H1 (cell line): ENCODE measurements at regions not wholly inside any gene's neighbourhood (a gene's known extent, or its start where the extent isn't known, plus 50 kb on each side); places are given as distances from the start of the nearest gene placed in this dataset.

ENCODE experiments used
- CTCF ChIA-PET: fragments of 300-600 bp; sonication (Branson Sonifier 250); formaldehyde crosslinking; loops from one replicate; lab custom pipeline; 2021; ENCODE audit not compliant: partially characterized antibody; lab: Charles Lee
- POLR2A ChIA-PET: fragments of 300-600 bp; sonication (Branson Sonifier 250); formaldehyde crosslinking; loops from one replicate; lab custom pipeline; 2021; ENCODE audit warnings: inconsistent platforms; ENCODE audit not compliant: partially characterized antibody; lab: Charles Lee
- DNase-seq, 2 experiments: peaks; one replicate each; pipeline versions ENCODE4 v3.0.0 to v3.0.0-alpha.2; 2010 to 2022; ENCODE audit warnings: low spot score in 2 of 2, low read depth in 1 of 2, mixed read lengths in 1 of 2
- FAIRE-seq: peaks from 2 replicates; lab custom pipeline; 2011; peaks lifted over from hg19 to GRCh38; lab: Jason Lieb, UNC
- H2AFZ ChIP-seq: 2 replicates; pipeline ENCODE4 v1.8.1; 2012; ENCODE audit warnings: low read length, inconsistent platforms
- H2AK5ac ChIP-seq: 2 replicates; pipeline ENCODE4 v1.6.1; 2013; ENCODE audit warnings: low read depth, low read length
- H2BK120ac ChIP-seq: replicated peaks from 2 replicates; pipeline ENCODE3; 2013; ENCODE audit warnings: low read depth, low read length, inconsistent platforms
- H2BK12ac ChIP-seq: 2 replicates; pipeline ENCODE4 v1.6.1; 2013; ENCODE audit warnings: low read depth, low read length
- H2BK15ac ChIP-seq: 2 replicates; pipeline ENCODE4 v1.6.1; 2013; ENCODE audit warnings: low read length
- H2BK20ac ChIP-seq: 2 replicates; pipeline ENCODE4 v1.6.1; 2013; ENCODE audit warnings: low read length
- H2BK5ac ChIP-seq: 2 replicates; pipeline ENCODE4 v1.6.1; 2013; ENCODE audit warnings: low read depth, low read length
- H3K14ac ChIP-seq: 2 replicates; pipeline ENCODE4 v1.6.1; 2013; ENCODE audit warnings: inconsistent platforms; ENCODE audit not compliant: insufficient read length
- H3K18ac ChIP-seq: 2 replicates; pipeline ENCODE4 v1.6.1; 2013; ENCODE audit warnings: low read length; ENCODE audit errors: extremely low read depth
- H3K23ac ChIP-seq: 2 replicates; pipeline ENCODE4 v1.6.1; 2013; ENCODE audit warnings: inconsistent platforms; ENCODE audit not compliant: insufficient read length
- H3K23me2 ChIP-seq: 2 replicates; pipeline ENCODE4 v1.6.1; 2013; ENCODE audit warnings: low read depth, low read length
- H3K27ac ChIP-seq: 2 replicates; pipeline ENCODE4 v1.6.1; 2011; ENCODE audit warnings: low read depth, low read length, inconsistent platforms
- H3K27me3 ChIP-seq, 4 experiments: replicated peaks in 1 of 4; 1 replicate in 1 of 4; 2 replicates in 3 of 4; pipeline versions ENCODE4 v1.6.1 to v1.8.1; 2011 to 2013; ENCODE audit warnings: low read length in 3 of 4, mild to moderate bottlenecking in 3 of 4, inconsistent platforms in 2 of 4, mixed read lengths in 2 of 4, moderate library complexity in 1 of 4; ENCODE audit not compliant: control insufficient read depth in 3 of 4, insufficient read depth in 3 of 4; ENCODE audit errors: extremely low read depth in 1 of 4
- H3K36me3 ChIP-seq, 4 experiments: 2 replicates each; pipeline versions ENCODE4 v1.6.1 to v1.8.1; 2011 to 2013; ENCODE audit warnings: mild to moderate bottlenecking in 4 of 4, low read length in 3 of 4, moderate library complexity in 2 of 4, control low read depth in 1 of 4, inconsistent platforms in 1 of 4; ENCODE audit not compliant: insufficient read depth in 4 of 4, control insufficient read depth in 2 of 4
- H3K4ac ChIP-seq: replicated peaks from 2 replicates; pipeline ENCODE3; 2013; ENCODE audit warnings: low read length, low read depth, mixed read lengths, inconsistent platforms; ENCODE audit not compliant: insufficient read length
- H3K4me1 ChIP-seq, 4 experiments: replicated peaks in 1 of 4; 1 replicate in 1 of 4; 2 replicates in 3 of 4; pipeline versions ENCODE4 v1.6.1 to v1.8.1; 2011 to 2013; ENCODE audit warnings: low read length in 3 of 4, inconsistent platforms in 2 of 4, mixed read lengths in 1 of 4; ENCODE audit not compliant: insufficient read depth in 4 of 4, control insufficient read depth in 3 of 4
- H3K4me2 ChIP-seq, 2 experiments: 2 replicates each; pipeline versions ENCODE4 v1.6.1 to v1.8.1; 2011 to 2013; ENCODE audit warnings: low read depth in 2 of 2, low read length in 2 of 2, control low read depth in 1 of 2, inconsistent platforms in 1 of 2, mild to moderate bottlenecking in 1 of 2; ENCODE audit not compliant: insufficient read depth in 1 of 2
- H3K4me3 ChIP-seq, 4 experiments: fragments of 200-600, 300-600 bp in 1 of 4; sonication (generic), shearing (Covaris generic), sonication (Bioruptor Twin) in 1 of 4; 2 replicates each; pipeline versions ENCODE4 v1.5.1 to v1.8.1; 2011 to 2016; ENCODE audit warnings: low read length in 4 of 4, low read depth in 3 of 4, control low read depth in 2 of 4, inconsistent platforms in 2 of 4, mild to moderate bottlenecking in 2 of 4, mixed read lengths in 1 of 4, moderate library complexity in 1 of 4; ENCODE audit not compliant: insufficient read depth in 2 of 4; ENCODE audit errors: extremely low read depth in 1 of 4
- H3K56ac ChIP-seq: replicated peaks from 2 replicates; pipeline ENCODE3; 2013; ENCODE audit warnings: low read depth, mild to moderate bottlenecking, mixed read lengths, low read length, inconsistent platforms; ENCODE audit not compliant: insufficient read length
- H3K79me1 ChIP-seq: 2 replicates; pipeline ENCODE4 v1.6.1; 2013; ENCODE audit warnings: low read depth, low read length, control low read depth
- H3K79me2 ChIP-seq, 2 experiments: 2 replicates each; pipeline versions ENCODE4 v1.6.1 to v1.8.1; 2012 to 2013; ENCODE audit warnings: low read length in 2 of 2, mild to moderate bottlenecking in 2 of 2, inconsistent platforms in 1 of 2; ENCODE audit not compliant: insufficient read depth in 2 of 2, control insufficient read depth in 1 of 2
- H3K9ac ChIP-seq, 4 experiments: replicated peaks in 1 of 4; 1 replicate in 1 of 4; 2 replicates in 3 of 4; pipeline versions ENCODE4 v1.6.1 to v1.8.1; 2011 to 2013; ENCODE audit warnings: low read depth in 3 of 4, low read length in 3 of 4, control low read depth in 2 of 4, mild to moderate bottlenecking in 2 of 4, moderate library complexity in 2 of 4, inconsistent platforms in 1 of 4; ENCODE audit errors: extremely low read depth in 1 of 4
- H3K9me3 ChIP-seq, 2 experiments: 2 replicates each; pipeline versions ENCODE4 v1.6.1 to v1.8.1; 2012 to 2013; ENCODE audit warnings: mild to moderate bottlenecking in 2 of 2, moderate library complexity in 2 of 2, control low read depth in 1 of 2, inconsistent platforms in 1 of 2, low read depth in 1 of 2, low read length in 1 of 2, mixed read lengths in 1 of 2; ENCODE audit not compliant: insufficient read depth in 2 of 2
- H4K20me1 ChIP-seq, 2 experiments: replicated peaks in 1 of 2; 2 replicates each; pipeline versions ENCODE3 to v1.8.1; 2011 to 2013; ENCODE audit warnings: inconsistent platforms in 2 of 2, low read length in 2 of 2, mild to moderate bottlenecking in 1 of 2; ENCODE audit not compliant: insufficient read depth in 2 of 2, control insufficient read depth in 1 of 2
- H4K5ac ChIP-seq: 2 replicates; pipeline ENCODE4 v1.6.1; 2013; ENCODE audit warnings: low read length, low read depth, mixed read lengths, inconsistent platforms; ENCODE audit not compliant: insufficient read length
- H4K8ac ChIP-seq: 2 replicates; pipeline ENCODE4 v1.8.0; 2013; ENCODE audit warnings: mild to moderate bottlenecking, moderate library complexity, low read length, inconsistent platforms; ENCODE audit not compliant: insufficient read depth; ENCODE audit errors: extremely low read depth
- H4K91ac ChIP-seq: replicated peaks from 2 replicates; pipeline ENCODE3; 2013; ENCODE audit warnings: low read length, mixed read lengths, inconsistent platforms; ENCODE audit not compliant: insufficient read length
- KDM4A ChIP-seq: IDR thresholded peaks from one replicate; pipeline ENCODE4 v1.7.1; 2012; ENCODE audit warnings: low read depth, mild to moderate bottlenecking, moderate library complexity, low read length, inconsistent platforms; ENCODE audit not compliant: severe bottlenecking
- SIN3A ChIP-seq, 2 experiments: IDR thresholded peaks in 1 of 2; conservative IDR thresholded peaks in 1 of 2; 2 replicates each; pipeline ENCODE4 v1.6.1; 2011 to 2012; ENCODE audit warnings: low read length in 2 of 2, improper control_type of control experiment in 1 of 2, low read depth in 1 of 2, mild to moderate bottlenecking in 1 of 2
- SP2 ChIP-seq: IDR thresholded peaks from 2 replicates; pipeline ENCODE4 v1.6.1; 2012; ENCODE audit warnings: mild to moderate bottlenecking, low read length, inconsistent platforms
- ZNF274 ChIP-seq: IDR thresholded peaks from 2 replicates; pipeline ENCODE4 v1.7.0; 2012; ENCODE audit warnings: low read length, borderline replicate concordance; ENCODE audit errors: extremely low read depth
- WGBS, 2 experiments: shearing (Covaris generic) in 1 of 2; methylation state at CpG; one replicate each; pipeline versions ENCODE4 v1.1.6 to v1.1.7; 2013 to 2015; ENCODE audit warnings: low lambda C conversion rate in 2 of 2, mixed read lengths in 2 of 2, inconsistent platforms in 1 of 2, low coverage in 1 of 2, missing lambda C conversion rate in 1 of 2; ENCODE audit not compliant: insufficient replicate concordance in 2 of 2, insufficient coverage in 1 of 2, insufficient read length in 1 of 2; ENCODE audit errors: extremely low coverage in 1 of 2, missing lambda C conversion rate in 1 of 2; 5-methylcytosine and 5-hydroxymethylcytosine counted together

DNA sequence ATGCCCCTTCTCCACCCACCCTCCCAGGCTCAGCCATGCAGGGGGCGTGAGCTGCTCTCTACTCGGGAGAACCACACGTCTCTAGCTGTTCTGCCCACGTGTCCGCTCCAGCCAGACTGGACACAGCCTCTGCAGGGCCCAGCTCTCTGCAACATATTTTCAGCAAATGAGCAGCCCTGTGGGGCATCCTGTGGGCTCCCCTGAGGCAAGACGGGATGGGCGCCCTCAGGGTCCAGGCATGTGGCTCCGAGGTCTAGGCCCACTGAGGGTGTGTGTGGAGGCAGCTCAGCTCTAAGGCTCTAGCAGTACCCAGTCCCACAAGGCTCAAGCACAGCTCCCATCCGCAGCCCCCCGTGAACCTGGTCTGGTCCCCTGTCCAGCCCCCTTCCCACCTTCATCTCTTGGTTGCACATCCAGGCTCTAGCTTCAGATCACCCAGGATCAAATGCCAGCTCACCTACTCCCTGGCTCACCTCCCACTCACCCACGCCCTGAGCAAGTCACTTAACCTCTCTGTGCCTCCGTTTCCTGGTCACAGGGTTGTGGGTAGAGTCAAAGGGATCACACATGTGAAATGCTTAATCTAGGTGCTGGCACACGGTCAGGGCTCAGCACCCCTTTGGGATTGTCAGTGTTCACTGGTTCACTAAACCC lies 57.8 kb upstream of the TCF20 start:
- Histone ChIP-seq H3K23ac (no peak overlapping the region), H2BK15ac (0 out of 2 replicates have a peak overlapping the region, but pooled peaks have one; percentile 46), H2BK120ac (no peak overlapping the region), H3K36me3 (no peaks in the 10 kb centered on the region), H3K27ac (no peak overlapping the region), H3K79me2 (no peaks in the 10 kb centered on the region), H3K27me3 (no peaks in the 10 kb centered on the region), H4K91ac (no peak overlapping the region), H3K4me1 (peaks cover 0 to 10% (median 1%) of the 10 kb centered on the region in 4 experiments; a peak in 3 of 7 replicates), H4K8ac (peak overlapping the region; percentile 58; the same call in 1 of the 2 replicates), H2BK20ac (0 out of 2 replicates have a peak overlapping the region, but pooled peaks have one; percentile 48), H2BK5ac (no peak overlapping the region), H3K56ac (no peak overlapping the region), H3K18ac (no peak overlapping the region), H4K5ac (no peak overlapping the region), H3K9me3 (no peaks in the 10 kb centered on the region), H2AK5ac (0 out of 2 replicates have a peak overlapping the region, but pooled peaks have one; percentile 39), H3K4me2 (no peak overlapping the region), H3K14ac (no peak overlapping the region), H3K4ac (no peak overlapping the region), H3K23me2 (peaks cover 6% of the 10 kb centered on the region; the same call in 1 of the 2 replicates), H3K4me3 (no peak overlapping the region), H2AFZ (no peak overlapping the region), H2BK12ac (no peak overlapping the region), H4K20me1 (peaks cover 3 to 19% of the 10 kb centered on the region in 2 experiments), H3K9ac (no peak overlapping the region), H3K79me1 (peaks cover 8% of the 10 kb centered on the region)
- TF ChIP-seq SP2 (no peak), KDM4A (no peak), SIN3A (conservative IDR thresholded peaks at IDR 0.05 in 1 of 2, IDR thresholded peaks at IDR 0.05 in 1 of 2; ENCODE audit: low read depth in 1 of 2, low read length in 2 of 2) (no peak), ZNF274 (no peak)
- CTCF ChIA-PET = interaction anchor here (0.6 to 1.4 kb wide), 15 partner anchors 9 to 211 kb away, joined by 3 to 4 read pairs (median 3); no protein-coding TSS in a partner anchor
- POLR2A ChIA-PET = no interaction called here
- 89% methylated on average over 13 of the region's 13 CpGs; no CpG with 5 or more reads in 1 of the 2 experiments for WGBS, 2 experiments
- no peak for DNase-seq
- FAIRE-seq = no peak
